B cell (primary cell): ENCODE measurements at regions not wholly inside any gene's neighbourhood (a gene's known extent, or its start where the extent isn't known, plus 50 kb on each side); places are given as distances from the start of the nearest gene placed in this dataset.
A peak's percentile ranks its signal among the peaks of the same experiment; 100 is the strongest.

ENCODE experiments used
- ATAC-seq: fragments of 200-7000 bp; cut with Tn5 transposase; one replicate; pipeline ENCODE4 v1.10.0; 2021; ENCODE audit warnings: low read depth, mild to moderate bottlenecking, moderate number of reproducible peaks, moderate library complexity
- CTCF ChIA-PET: fragments of 350-600 bp; sonication (Branson Sonifier 250); formaldehyde crosslinking; loops from one replicate; lab custom pipeline; 2021; ENCODE audit warnings: antibody characterized with exemption, inconsistent platforms; lab: Charles Lee
- POLR2A ChIA-PET: fragments of 350-600 bp; sonication (Branson Sonifier 250); formaldehyde crosslinking; loops from one replicate; lab custom pipeline; 2021; ENCODE audit warnings: antibody characterized with exemption; lab: Charles Lee
- DNase-seq: peaks from one replicate; pipeline ENCODE4 v3.0.0; 2013
- H2AFZ ChIP-seq: 2 replicates; pipeline ENCODE4 v1.6.1; 2012; ENCODE audit warnings: mild to moderate bottlenecking, low read depth, low read length; ENCODE audit not compliant: insufficient read depth, poor library complexity, severe bottlenecking
- H3K27ac ChIP-seq, 2 donors: 1 replicate in 1 of 2; 2 replicates in 1 of 2; pipeline ENCODE4 v1.5.1; 2012 to 2013; ENCODE audit warnings: low read length in 2 of 2, mild to moderate bottlenecking in 2 of 2, moderate library complexity in 1 of 2
- H3K27me3 ChIP-seq, 4 experiments: fragments of 200-600 bp in 1 of 4; sonication (generic) in 1 of 4; replicated peaks in 1 of 4; 1 replicate in 2 of 4; 2 replicates in 2 of 4; pipeline versions ENCODE4 v1.6.1 to v1.7.0; 2013 to 2016; ENCODE audit warnings: low read length in 3 of 4, mild to moderate bottlenecking in 2 of 4, mixed read lengths in 1 of 4, moderate library complexity in 1 of 4; ENCODE audit not compliant: insufficient read depth in 4 of 4, control insufficient read depth in 3 of 4; ENCODE audit errors: control extremely low read depth in 1 of 4
- H3K36me3 ChIP-seq, 2 experiments: replicated peaks in 1 of 2; 1 replicate in 1 of 2; 2 replicates in 1 of 2; pipeline versions ENCODE4 v1.6.1 to v1.7.1; 2013; ENCODE audit warnings: low read length in 1 of 2; ENCODE audit not compliant: insufficient read depth in 2 of 2, control insufficient read depth in 1 of 2; ENCODE audit errors: control extremely low read depth in 1 of 2, extremely low read depth in 1 of 2
- H3K4me1 ChIP-seq, 2 donors: fragments of 200-600 bp in 1 of 2; sonication (generic) in 1 of 2; 1 replicate in 1 of 2; 2 replicates in 1 of 2; pipeline versions ENCODE4 v1.5.1 to v1.6.1; 2013 to 2017; ENCODE audit warnings: low read length in 2 of 2; ENCODE audit not compliant: control insufficient read depth in 2 of 2, insufficient read depth in 2 of 2
- H3K4me2 ChIP-seq: replicated peaks from 2 replicates; pipeline ENCODE3; 2012; ENCODE audit warnings: mild to moderate bottlenecking, low read depth, low read length; ENCODE audit not compliant: poor library complexity, severe bottlenecking
- H3K4me3 ChIP-seq, 5 experiments: fragments of 200-600 bp in 1 of 5; sonication (generic) in 1 of 5; 1 replicate in 3 of 5; 2 replicates in 2 of 5; pipeline versions ENCODE4 v1.5.1 to v1.7.0; 2011 to 2016; ENCODE audit warnings: low read length in 4 of 5, mild to moderate bottlenecking in 4 of 5, low read depth in 2 of 5, control low read depth in 1 of 5, moderate library complexity in 1 of 5; ENCODE audit not compliant: insufficient read depth in 1 of 5; ENCODE audit errors: control extremely low read depth in 1 of 5, extremely low read depth in 1 of 5
- H3K79me2 ChIP-seq: fragments of 200-600 bp; sonication (generic); one replicate; pipeline ENCODE4 v1.6.0; 2016; ENCODE audit warnings: low read length; ENCODE audit not compliant: control insufficient read depth, insufficient read depth
- H3K9ac ChIP-seq: fragments of 200-600 bp; sonication (generic); 2 replicates; pipeline ENCODE4 v1.6.1; 2017; ENCODE audit warnings: mild to moderate bottlenecking, low read length, moderate library complexity
- H3K9me3 ChIP-seq, 3 donors: one replicate each; pipeline versions ENCODE4 v1.6.1 to v1.7.1; 2013; ENCODE audit warnings: low read length in 2 of 3; ENCODE audit not compliant: control insufficient read depth in 2 of 3, insufficient read depth in 1 of 3; ENCODE audit errors: control extremely low read depth in 1 of 3
- H4K20me1 ChIP-seq: 2 replicates; pipeline ENCODE4 v1.6.0; 2012; ENCODE audit warnings: mild to moderate bottlenecking, low read length; ENCODE audit not compliant: insufficient read depth, control insufficient read depth, poor library complexity, severe bottlenecking
- H3K27ac Mint-ChIP-seq: one replicate; pipeline ENCODE4 v1.8.0; 2021; ENCODE audit warnings: mixed read lengths
- H3K27me3 Mint-ChIP-seq: one replicate; pipeline ENCODE4 v1.8.0; 2021; ENCODE audit warnings: mixed read lengths
- H3K4me1 Mint-ChIP-seq: one replicate; pipeline ENCODE4 v1.8.0; 2021; ENCODE audit warnings: mixed read lengths
- H3K4me3 Mint-ChIP-seq: one replicate; pipeline ENCODE4 v1.8.0; 2021; ENCODE audit warnings: mixed read lengths
- H3K9me3 Mint-ChIP-seq: one replicate; pipeline ENCODE4 v1.8.0; 2022; ENCODE audit warnings: mixed read lengths; ENCODE audit not compliant: insufficient read depth
- EZH2 ChIP-seq: IDR thresholded peaks from 2 replicates; pipeline ENCODE4 v1.6.1; 2012; ENCODE audit warnings: borderline replicate concordance, low read depth, mild to moderate bottlenecking, moderate library complexity, low read length; ENCODE audit not compliant: insufficient read depth, poor library complexity, severe bottlenecking
- WGBS: methylation state at CpG from one replicate; pipeline ENCODE4 v1.1.5; 2013; ENCODE audit warnings: missing lambda C conversion rate; ENCODE audit not compliant: insufficient coverage; 5-methylcytosine and 5-hydroxymethylcytosine counted together
- intact Hi-C: fragments of 100-400 bp; cut with micrococcal nuclease; formaldehyde crosslinking; loops from one replicate; pipeline ENCODE4 v1.10.0; 2022
- TF ChIP-seq, protein P1 (sequence below): fragments of 200-600 bp; IDR thresholded peaks from one replicate; pipeline ENCODE4 v1.8.0; 2022; ENCODE audit warnings: antibody characterized with exemption, mild to moderate bottlenecking

- Histone ChIP-seq H2AFZ (no peak overlapping the region), H3K9me3 (no peaks in the 10 kb centered on the region), H3K4me1 (no peaks in the 10 kb centered on the region), H3K4me2 (no peak overlapping the region), H3K36me3 (no peaks in the 10 kb centered on the region), H3K4me3 (no peak overlapping the region), H3K27me3 (no peaks in the 10 kb centered on the region), H3K27ac (no peak overlapping the region), H3K79me2 (no peaks in the 10 kb centered on the region), H4K20me1 (no peaks in the 10 kb centered on the region), H3K9ac (no peak overlapping the region)
- CTCF ChIA-PET, result no interaction called here
- Mint-ChIP-seq H3K27ac (no peak overlapping the region), H3K4me3 (no peak overlapping the region), H3K9me3 (no peaks in the 10 kb centered on the region), H3K4me1 (no peaks in the 10 kb centered on the region), H3K27me3 (no peaks in the 10 kb centered on the region)
- no peak for ATAC-seq
- POLR2A ChIA-PET, result no interaction called here
- intact Hi-C loops, result loop anchor here (5.0 kb wide), 1 partner anchor 183 kb away; no protein-coding TSS in a partner anchor
- WGBS, result 63% methylated on average over 6 of the region's 9 CpGs
- TF ChIP-seq, protein P1, sequence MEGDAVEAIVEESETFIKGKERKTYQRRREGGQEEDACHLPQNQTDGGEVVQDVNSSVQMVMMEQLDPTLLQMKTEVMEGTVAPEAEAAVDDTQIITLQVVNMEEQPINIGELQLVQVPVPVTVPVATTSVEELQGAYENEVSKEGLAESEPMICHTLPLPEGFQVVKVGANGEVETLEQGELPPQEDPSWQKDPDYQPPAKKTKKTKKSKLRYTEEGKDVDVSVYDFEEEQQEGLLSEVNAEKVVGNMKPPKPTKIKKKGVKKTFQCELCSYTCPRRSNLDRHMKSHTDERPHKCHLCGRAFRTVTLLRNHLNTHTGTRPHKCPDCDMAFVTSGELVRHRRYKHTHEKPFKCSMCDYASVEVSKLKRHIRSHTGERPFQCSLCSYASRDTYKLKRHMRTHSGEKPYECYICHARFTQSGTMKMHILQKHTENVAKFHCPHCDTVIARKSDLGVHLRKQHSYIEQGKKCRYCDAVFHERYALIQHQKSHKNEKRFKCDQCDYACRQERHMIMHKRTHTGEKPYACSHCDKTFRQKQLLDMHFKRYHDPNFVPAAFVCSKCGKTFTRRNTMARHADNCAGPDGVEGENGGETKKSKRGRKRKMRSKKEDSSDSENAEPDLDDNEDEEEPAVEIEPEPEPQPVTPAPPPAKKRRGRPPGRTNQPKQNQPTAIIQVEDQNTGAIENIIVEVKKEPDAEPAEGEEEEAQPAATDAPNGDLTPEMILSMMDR, result no peak
- no peak for TF ChIP-seq EZH2
- no peak for DNase-seq
These were observed 222.4 kb upstream of the B3GALT2 start for GRCh38 chr1:193408782-193409293.

DNA sequence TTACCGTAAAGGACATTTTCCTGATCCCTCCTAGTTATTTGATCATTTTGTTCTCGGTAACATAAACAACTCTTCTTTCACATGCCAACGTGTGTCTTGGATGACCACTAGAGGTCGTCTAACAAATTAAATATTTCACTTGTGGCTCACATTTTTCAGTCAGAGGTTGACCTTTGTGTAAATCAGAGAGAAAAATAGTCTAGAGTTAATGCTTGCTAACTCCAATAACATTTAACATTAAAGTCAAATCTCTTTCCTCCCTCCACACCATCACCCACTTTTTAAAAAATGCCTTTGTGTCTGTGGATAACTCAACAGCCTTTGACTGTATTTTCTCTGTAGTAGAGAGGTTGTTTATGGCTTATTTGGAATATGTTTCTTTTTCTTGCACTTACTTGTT lies 220.5 kb upstream of the B3GALT2 start:
- no peaks in the 10 kb centered on the region for H3K27me3 Mint-ChIP-seq
- CTCF ChIA-PET, result interaction anchor here (0.9 to 2.2 kb wide), 2 partner anchors 349 to 888 kb away, joined by 3 to 5 read pairs; no protein-coding TSS in a partner anchor

More for the DNA sequence above, 220.5 kb upstream of the B3GALT2 start:
- Histone ChIP-seq H3K4me2 (no peak overlapping the region), H3K36me3 (no peaks in the 10 kb centered on the region), H3K4me1 (peaks cover 0 to 6% of the 10 kb centered on the region in 2 donors), H4K20me1 (no peaks in the 10 kb centered on the region), H2AFZ (no peak overlapping the region), H3K27ac (no peak overlapping the region), H3K27me3 (no peaks in the 10 kb centered on the region), H3K79me2 (no peaks in the 10 kb centered on the region), H3K4me3 (no peak overlapping the region), H3K9me3 (no peaks in the 10 kb centered on the region), H3K9ac (no peak overlapping the region)
- Mint-ChIP-seq H3K9me3 (no peaks in the 10 kb centered on the region), H3K4me1 (peaks cover 5% of the 10 kb centered on the region), H3K4me3 (no peak overlapping the region), H3K27ac (no peak overlapping the region)
- TF ChIP-seq, protein P1, result peak; percentile 85
- TF ChIP-seq EZH2, result no peak
- POLR2A ChIA-PET, result no interaction called here
- ATAC-seq (peak; percentile 53), DNase-seq (peak; percentile 62)
- no CpG with 5 or more reads among the region's 4 CpGs for WGBS
- intact Hi-C loops, result loop anchor here (1.0 to 5.0 kb wide), 3 partner anchors 185 to 888 kb away; no protein-coding TSS in a partner anchor
